ENCODE measurements at regions not wholly inside any gene's neighbourhood (a gene's known extent, or its start where the extent isn't known, plus 50 kb on each side); places are given as distances from the start of the nearest gene placed in this dataset.

GRCh38 chr3:186477876-186478275, 66.3 kb downstream of the CRYGS start:
- TF ChIP-seq CTCF (IDR thresholded peaks at IDR 0.05) (no peak), POLR2AphosphoS5 (IDR thresholded peaks at IDR 0.05; ENCODE audit: insufficient read depth in 1 of 2, low read depth in 1 of 2) (no peak), POLR2A (IDR thresholded peaks at IDR 0.05) (no peak)
- H3K4me1 ChIP-seq: no peaks in the 10 kb centered on the region
- DNase-seq (ENCODE audit: extremely low spot score in 2 of 2): peak in 1 of 2 donors; percentile 40
- no peaks in the 10 kb centered on the region for H3K36me3 ChIP-seq
- H3K9me3 ChIP-seq: no peaks in the 10 kb centered on the region
- no peak overlapping the region for H3K4me3 ChIP-seq
- no peak overlapping the region for H3K27ac ChIP-seq
- H3K27me3 ChIP-seq: no peaks in the 10 kb centered on the region
- intact Hi-C loops (cut with DNase I): no loop called here

GRCh38 chr3:186477033-186477432, 67.1 kb downstream of the CRYGS start:
- no peaks in the 10 kb centered on the region for H3K4me1 ChIP-seq
- H3K27ac ChIP-seq: no peak overlapping the region
- H3K4me3 ChIP-seq: no peak overlapping the region
- DNase-seq (ENCODE audit: extremely low spot score in 2 of 2): no peak
- intact Hi-C loops (cut with DNase I): no loop called here
- no peaks in the 10 kb centered on the region for H3K9me3 ChIP-seq
- no peaks in the 10 kb centered on the region for H3K27me3 ChIP-seq
- H3K36me3 ChIP-seq: no peaks in the 10 kb centered on the region
- TF ChIP-seq CTCF (IDR thresholded peaks at IDR 0.05): no peak
- TF ChIP-seq POLR2AphosphoS5 (IDR thresholded peaks at IDR 0.05; ENCODE audit: insufficient read depth in 1 of 2, low read depth in 1 of 2): no peak
- no peak for TF ChIP-seq POLR2A (IDR thresholded peaks at IDR 0.05)

GRCh38 chr3:186476541-186476940, 67.6 kb downstream of the CRYGS start:
- TF ChIP-seq POLR2AphosphoS5 (IDR thresholded peaks at IDR 0.05; ENCODE audit: insufficient read depth in 1 of 2, low read depth in 1 of 2): no peak
- no peak for TF ChIP-seq CTCF (IDR thresholded peaks at IDR 0.05)
- no peak for TF ChIP-seq POLR2A (IDR thresholded peaks at IDR 0.05)
- Histone ChIP-seq H3K9me3 (no peaks in the 10 kb centered on the region), H3K36me3 (no peaks in the 10 kb centered on the region), H3K27me3 (no peaks in the 10 kb centered on the region), H3K4me1 (no peaks in the 10 kb centered on the region), H3K4me3 (no peak overlapping the region), H3K27ac (no peak overlapping the region)
- intact Hi-C loops (cut with DNase I): no loop called here
- DNase-seq (ENCODE audit: extremely low spot score in 2 of 2): peak in 1 of 2 donors; percentile 60

GRCh38 chr3:186476044-186476468, 68.1 kb downstream of the CRYGS start:
- no peak overlapping the region for H3K27ac ChIP-seq
- TF ChIP-seq POLR2A (IDR thresholded peaks at IDR 0.05) (no peak), POLR2AphosphoS5 (IDR thresholded peaks at IDR 0.05; ENCODE audit: insufficient read depth in 1 of 2, low read depth in 1 of 2) (no peak), CTCF (IDR thresholded peaks at IDR 0.05) (no peak)
- no peaks in the 10 kb centered on the region for H3K36me3 ChIP-seq
- H3K9me3 ChIP-seq: no peaks in the 10 kb centered on the region
- peak in 1 of 2 donors; percentile 32 for DNase-seq (ENCODE audit: extremely low spot score in 2 of 2)
- H3K4me1 ChIP-seq: no peaks in the 10 kb centered on the region
- intact Hi-C loops (cut with DNase I): no loop called here
- H3K4me3 ChIP-seq: no peak overlapping the region
- no peaks in the 10 kb centered on the region for H3K27me3 ChIP-seq

GRCh38 chr3:186473166-186473565, 71.0 kb downstream of the CRYGS start:
- Histone ChIP-seq H3K27ac (no peak overlapping the region), H3K36me3 (no peaks in the 10 kb centered on the region), H3K4me3 (no peak overlapping the region), H3K9me3 (no peaks in the 10 kb centered on the region), H3K27me3 (no peaks in the 10 kb centered on the region), H3K4me1 (no peaks in the 10 kb centered on the region)
- no peak for DNase-seq (ENCODE audit: extremely low spot score in 2 of 2)
- TF ChIP-seq POLR2AphosphoS5 (IDR thresholded peaks at IDR 0.05; ENCODE audit: insufficient read depth in 1 of 2, low read depth in 1 of 2) (no peak), POLR2A (IDR thresholded peaks at IDR 0.05) (no peak), CTCF (IDR thresholded peaks at IDR 0.05) (no peak)
- intact Hi-C loops (cut with DNase I): no loop called here
